ENCODE measurements at regions not wholly inside any gene's neighbourhood (a gene's known extent, or its start where the extent isn't known, plus 50 kb on each side); places are given as distances from the start of the nearest gene placed in this dataset.

DNA sequence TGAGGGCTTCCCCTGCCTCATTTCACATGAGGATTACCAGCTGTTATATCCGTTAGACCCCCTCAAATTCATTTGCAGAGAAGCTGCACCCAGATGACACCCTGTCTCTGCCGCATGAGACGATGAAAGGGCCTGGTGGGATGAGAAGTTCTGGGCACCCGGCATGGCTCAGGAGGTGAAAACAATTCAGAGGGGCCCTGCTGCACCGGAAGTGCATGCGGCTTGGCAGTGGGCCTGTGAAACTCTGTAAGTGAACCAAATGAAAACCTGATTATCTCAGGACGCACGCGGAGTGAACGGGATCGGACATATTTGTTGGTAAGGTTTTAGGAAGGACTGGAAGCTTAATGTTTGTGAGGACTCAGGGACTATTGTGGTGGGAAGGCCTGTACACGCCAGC, 511.2 kb downstream of the TCERG1L start:
- TF ChIP-seq POLR2AphosphoS5 (IDR thresholded peaks at IDR 0.05; ENCODE audit: low read depth, low read length), result no peak
- TF ChIP-seq POU2F2 (IDR thresholded peaks at IDR 0.05; ENCODE audit: low read depth, low read length), result no peak
- no peak for TF ChIP-seq POLR2A (IDR thresholded peaks at IDR 0.05; ENCODE audit: low read depth, low read length)
- no peak for TF ChIP-seq TAF1 (IDR thresholded peaks at IDR 0.05; ENCODE audit: low read depth, low read length)
